GM23338 (cell line): ENCODE measurements at regions not wholly inside any gene's neighbourhood (a gene's known extent, or its start where the extent isn't known, plus 50 kb on each side); places are given as distances from the start of the nearest gene placed in this dataset.

Experiments
- ATAC-seq: fragments of 200-7000 bp; cut with Tn5 transposase; 3 replicates; pipeline ENCODE4 v1.9.1; 2020
- DNase-seq: peaks from one replicate; pipeline ENCODE4 v3.0.0-alpha.2; 2015; ENCODE audit warnings: low spot score
- H2AFZ ChIP-seq: fragments of 200-600 bp; sonication (generic); 2 replicates; pipeline ENCODE4 v1.8.0; 2016; ENCODE audit warnings: antibody characterized with exemption, mild to moderate bottlenecking, moderate library complexity
- H3F3A ChIP-seq: fragments of 200-600 bp; sonication (generic); replicated peaks from 2 replicates; pipeline ENCODE4 v1.8.0; 2017; ENCODE audit warnings: antibody characterized with exemption, mixed run types, low read depth
- H3K27ac ChIP-seq: fragments of 200-600 bp; sonication (generic); 2 replicates; pipeline ENCODE4 v1.6.1; 2016; ENCODE audit warnings: low read depth
- H3K27me3 ChIP-seq: fragments of 200-600 bp; sonication (generic); 2 replicates; pipeline ENCODE4 v1.8.0; 2016; ENCODE audit warnings: mild to moderate bottlenecking, mixed run types, moderate library complexity; ENCODE audit not compliant: insufficient read depth
- H3K36me3 ChIP-seq: fragments of 200-600 bp; sonication (generic); 2 replicates; pipeline ENCODE4 v1.8.0; 2016; ENCODE audit warnings: mild to moderate bottlenecking; ENCODE audit not compliant: insufficient read depth
- H3K4me1 ChIP-seq: fragments of 200-600 bp; sonication (generic); 2 replicates; pipeline ENCODE4 v1.8.0; 2016; ENCODE audit warnings: mild to moderate bottlenecking, moderate library complexity; ENCODE audit not compliant: insufficient read depth
- H3K4me2 ChIP-seq: fragments of 200-600 bp; sonication (generic); 2 replicates; pipeline ENCODE4 v1.7.1; 2017; ENCODE audit warnings: mixed run types
- H3K4me3 ChIP-seq: fragments of 200-600 bp; sonication (generic); 2 replicates; pipeline ENCODE4 v1.6.1; 2016; ENCODE audit warnings: mixed run types
- H3K79me2 ChIP-seq: fragments of 200-600 bp; sonication (generic); replicated peaks from 2 replicates; pipeline ENCODE4 v1.8.0; 2017; ENCODE audit warnings: mild to moderate bottlenecking; ENCODE audit not compliant: insufficient read depth
- H3K9me2 ChIP-seq: fragments of 200-600 bp; sonication (generic); 2 replicates; pipeline ENCODE4 v1.8.0; 2017; ENCODE audit not compliant: insufficient read depth
- H4K20me1 ChIP-seq: fragments of 200-600 bp; sonication (generic); replicated peaks from 2 replicates; pipeline ENCODE4 v1.8.0; 2017; ENCODE audit warnings: mild to moderate bottlenecking; ENCODE audit not compliant: insufficient read depth
- H3K27ac Mint-ChIP-seq: 2 replicates; pipeline ENCODE4 v1.8.0; 2020; ENCODE audit warnings: inconsistent platforms, mild to moderate bottlenecking, moderate library complexity, mixed read lengths
- H3K27me3 Mint-ChIP-seq: 3 replicates; pipeline ENCODE4 v1.8.0; 2022; ENCODE audit warnings: low read depth, mild to moderate bottlenecking, moderate library complexity, mixed read lengths, inconsistent platforms; ENCODE audit not compliant: insufficient read depth, poor library complexity
- H3K36me3 Mint-ChIP-seq: 3 replicates; pipeline ENCODE4 v1.8.0; 2021; ENCODE audit warnings: low read depth, mild to moderate bottlenecking, inconsistent platforms, moderate library complexity, mixed read lengths
- H3K4me1 Mint-ChIP-seq: 3 replicates; pipeline ENCODE4 v1.8.0; 2020; ENCODE audit warnings: mild to moderate bottlenecking, inconsistent platforms, mixed read lengths
- H3K4me3 Mint-ChIP-seq: 3 replicates; pipeline ENCODE4 v1.8.0; 2021; ENCODE audit warnings: moderate library complexity, mild to moderate bottlenecking, inconsistent platforms, mixed read lengths
- H3K9me3 Mint-ChIP-seq: 3 replicates; pipeline ENCODE4 v1.8.0; 2020; ENCODE audit warnings: moderate library complexity, mild to moderate bottlenecking, inconsistent platforms, mixed read lengths
- CREB1 ChIP-seq: fragments of 250-450 bp; sonication (Bioruptor Pico); IDR thresholded peaks from 2 replicates; pipeline ENCODE4 v1.5.0; 2020; ENCODE audit warnings: low read depth, mild to moderate bottlenecking, moderate library complexity
- NANOG ChIP-seq: IDR thresholded peaks from 2 replicates; pipeline ENCODE4 v1.6.1; 2016; ENCODE audit warnings: antibody characterized with exemption, borderline replicate concordance
- STAT1 ChIP-seq: IDR thresholded peaks from one replicate; pipeline ENCODE4 v1.6.1; 2016; ENCODE audit warnings: antibody characterized with exemption; ENCODE audit not compliant: unreplicated experiment
- TF ChIP-seq, protein P1 (sequence below): fragments of 250-450 bp; sonication (Bioruptor Pico); IDR thresholded peaks from 2 replicates; pipeline ENCODE4 v1.5.0; 2020; ENCODE audit warnings: mild to moderate bottlenecking, moderate library complexity
- TF ChIP-seq, protein P2 (sequence below): IDR thresholded peaks from one replicate; pipeline ENCODE4 v1.6.1; 2018; ENCODE audit warnings: antibody characterized with exemption; ENCODE audit not compliant: unreplicated experiment

DNA sequence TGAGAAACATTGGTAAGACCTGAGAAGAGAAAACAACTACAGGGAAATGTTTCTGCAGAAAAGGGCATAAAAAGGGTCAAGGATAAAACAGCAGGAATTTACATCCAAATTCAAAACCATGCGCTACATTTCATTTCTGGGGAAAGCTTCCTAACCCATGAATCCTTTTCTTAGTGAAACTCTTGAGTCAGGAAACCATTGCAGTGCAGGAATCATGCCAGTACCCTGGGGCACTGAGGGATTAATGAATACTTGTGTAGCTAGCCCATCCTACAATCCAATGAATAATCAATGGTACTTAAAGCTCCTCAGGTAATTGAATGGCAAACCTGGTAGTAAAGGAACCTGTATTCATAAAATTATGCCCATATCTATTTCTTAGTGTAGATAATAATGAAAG, 580.5 kb downstream of the TLE1 start:
- H3K4me1 ChIP-seq = peaks cover 29% of the 10 kb centered on the region
- TF ChIP-seq STAT1 (no peak), NANOG (no peak), CREB1 (CRISPR knock-in tag) (no peak)
- TF ChIP-seq, protein P1, sequence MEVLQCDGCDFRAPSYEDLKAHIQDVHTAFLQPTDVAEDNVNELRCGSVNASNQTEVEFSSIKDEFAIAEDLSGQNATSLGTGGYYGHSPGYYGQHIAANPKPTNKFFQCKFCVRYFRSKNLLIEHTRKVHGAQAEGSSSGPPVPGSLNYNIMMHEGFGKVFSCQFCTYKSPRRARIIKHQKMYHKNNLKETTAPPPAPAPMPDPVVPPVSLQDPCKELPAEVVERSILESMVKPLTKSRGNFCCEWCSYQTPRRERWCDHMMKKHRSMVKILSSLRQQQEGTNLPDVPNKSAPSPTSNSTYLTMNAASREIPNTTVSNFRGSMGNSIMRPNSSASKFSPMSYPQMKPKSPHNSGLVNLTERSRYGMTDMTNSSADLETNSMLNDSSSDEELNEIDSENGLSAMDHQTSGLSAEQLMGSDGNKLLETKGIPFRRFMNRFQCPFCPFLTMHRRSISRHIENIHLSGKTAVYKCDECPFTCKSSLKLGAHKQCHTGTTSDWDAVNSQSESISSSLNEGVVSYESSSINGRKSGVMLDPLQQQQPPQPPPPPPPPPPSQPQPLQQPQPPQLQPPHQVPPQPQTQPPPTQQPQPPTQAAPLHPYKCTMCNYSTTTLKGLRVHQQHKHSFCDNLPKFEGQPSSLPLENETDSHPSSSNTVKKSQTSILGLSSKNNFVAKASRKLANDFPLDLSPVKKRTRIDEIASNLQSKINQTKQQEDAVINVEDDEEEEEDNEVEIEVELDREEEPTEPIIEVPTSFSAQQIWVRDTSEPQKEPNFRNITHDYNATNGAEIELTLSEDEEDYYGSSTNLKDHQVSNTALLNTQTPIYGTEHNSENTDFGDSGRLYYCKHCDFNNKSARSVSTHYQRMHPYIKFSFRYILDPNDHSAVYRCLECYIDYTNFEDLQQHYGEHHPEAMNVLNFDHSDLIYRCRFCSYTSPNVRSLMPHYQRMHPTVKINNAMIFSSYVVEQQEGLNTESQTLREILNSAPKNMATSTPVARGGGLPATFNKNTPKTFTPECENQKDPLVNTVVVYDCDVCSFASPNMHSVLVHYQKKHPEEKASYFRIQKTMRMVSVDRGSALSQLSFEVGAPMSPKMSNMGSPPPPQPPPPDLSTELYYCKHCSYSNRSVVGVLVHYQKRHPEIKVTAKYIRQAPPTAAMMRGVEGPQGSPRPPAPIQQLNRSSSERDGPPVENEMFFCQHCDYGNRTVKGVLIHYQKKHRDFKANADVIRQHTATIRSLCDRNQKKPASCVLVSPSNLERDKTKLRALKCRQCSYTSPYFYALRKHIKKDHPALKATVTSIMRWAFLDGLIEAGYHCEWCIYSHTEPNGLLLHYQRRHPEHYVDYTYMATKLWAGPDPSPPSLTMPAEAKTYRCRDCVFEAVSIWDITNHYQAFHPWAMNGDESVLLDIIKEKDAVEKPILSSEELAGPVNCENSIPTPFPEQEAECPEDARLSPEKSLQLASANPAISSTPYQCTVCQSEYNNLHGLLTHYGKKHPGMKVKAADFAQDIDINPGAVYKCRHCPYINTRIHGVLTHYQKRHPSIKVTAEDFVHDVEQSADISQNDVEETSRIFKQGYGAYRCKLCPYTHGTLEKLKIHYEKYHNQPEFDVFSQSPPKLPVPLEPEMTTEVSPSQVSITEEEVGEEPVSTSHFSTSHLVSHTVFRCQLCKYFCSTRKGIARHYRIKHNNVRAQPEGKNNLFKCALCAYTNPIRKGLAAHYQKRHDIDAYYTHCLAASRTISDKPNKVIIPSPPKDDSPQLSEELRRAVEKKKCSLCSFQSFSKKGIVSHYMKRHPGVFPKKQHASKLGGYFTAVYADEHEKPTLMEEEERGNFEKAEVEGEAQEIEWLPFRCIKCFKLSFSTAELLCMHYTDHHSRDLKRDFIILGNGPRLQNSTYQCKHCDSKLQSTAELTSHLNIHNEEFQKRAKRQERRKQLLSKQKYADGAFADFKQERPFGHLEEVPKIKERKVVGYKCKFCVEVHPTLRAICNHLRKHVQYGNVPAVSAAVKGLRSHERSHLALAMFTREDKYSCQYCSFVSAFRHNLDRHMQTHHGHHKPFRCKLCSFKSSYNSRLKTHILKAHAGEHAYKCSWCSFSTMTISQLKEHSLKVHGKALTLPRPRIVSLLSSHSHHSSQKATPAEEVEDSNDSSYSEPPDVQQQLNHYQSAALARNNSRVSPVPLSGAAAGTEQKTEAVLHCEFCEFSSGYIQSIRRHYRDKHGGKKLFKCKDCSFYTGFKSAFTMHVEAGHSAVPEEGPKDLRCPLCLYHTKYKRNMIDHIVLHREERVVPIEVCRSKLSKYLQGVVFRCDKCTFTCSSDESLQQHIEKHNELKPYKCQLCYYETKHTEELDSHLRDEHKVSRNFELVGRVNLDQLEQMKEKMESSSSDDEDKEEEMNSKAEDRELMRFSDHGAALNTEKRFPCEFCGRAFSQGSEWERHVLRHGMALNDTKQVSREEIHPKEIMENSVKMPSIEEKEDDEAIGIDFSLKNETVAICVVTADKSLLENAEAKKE (CRISPR knock-in tag) = no peak
- TF ChIP-seq, protein P2, sequence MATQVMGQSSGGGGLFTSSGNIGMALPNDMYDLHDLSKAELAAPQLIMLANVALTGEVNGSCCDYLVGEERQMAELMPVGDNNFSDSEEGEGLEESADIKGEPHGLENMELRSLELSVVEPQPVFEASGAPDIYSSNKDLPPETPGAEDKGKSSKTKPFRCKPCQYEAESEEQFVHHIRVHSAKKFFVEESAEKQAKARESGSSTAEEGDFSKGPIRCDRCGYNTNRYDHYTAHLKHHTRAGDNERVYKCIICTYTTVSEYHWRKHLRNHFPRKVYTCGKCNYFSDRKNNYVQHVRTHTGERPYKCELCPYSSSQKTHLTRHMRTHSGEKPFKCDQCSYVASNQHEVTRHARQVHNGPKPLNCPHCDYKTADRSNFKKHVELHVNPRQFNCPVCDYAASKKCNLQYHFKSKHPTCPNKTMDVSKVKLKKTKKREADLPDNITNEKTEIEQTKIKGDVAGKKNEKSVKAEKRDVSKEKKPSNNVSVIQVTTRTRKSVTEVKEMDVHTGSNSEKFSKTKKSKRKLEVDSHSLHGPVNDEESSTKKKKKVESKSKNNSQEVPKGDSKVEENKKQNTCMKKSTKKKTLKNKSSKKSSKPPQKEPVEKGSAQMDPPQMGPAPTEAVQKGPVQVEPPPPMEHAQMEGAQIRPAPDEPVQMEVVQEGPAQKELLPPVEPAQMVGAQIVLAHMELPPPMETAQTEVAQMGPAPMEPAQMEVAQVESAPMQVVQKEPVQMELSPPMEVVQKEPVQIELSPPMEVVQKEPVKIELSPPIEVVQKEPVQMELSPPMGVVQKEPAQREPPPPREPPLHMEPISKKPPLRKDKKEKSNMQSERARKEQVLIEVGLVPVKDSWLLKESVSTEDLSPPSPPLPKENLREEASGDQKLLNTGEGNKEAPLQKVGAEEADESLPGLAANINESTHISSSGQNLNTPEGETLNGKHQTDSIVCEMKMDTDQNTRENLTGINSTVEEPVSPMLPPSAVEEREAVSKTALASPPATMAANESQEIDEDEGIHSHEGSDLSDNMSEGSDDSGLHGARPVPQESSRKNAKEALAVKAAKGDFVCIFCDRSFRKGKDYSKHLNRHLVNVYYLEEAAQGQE = no peak
- H3K27ac ChIP-seq = no peak overlapping the region
- no peak for ATAC-seq
- no peaks in the 10 kb centered on the region for H3K79me2 ChIP-seq
- Mint-ChIP-seq H3K4me3 (no peak overlapping the region), H3K36me3 (no peaks in the 10 kb centered on the region), H3K27ac (no peak overlapping the region), H3K9me3 (no peaks in the 10 kb centered on the region; the same call in 2 of the 3 replicates), H3K4me1 (peaks cover 33% of the 10 kb centered on the region), H3K27me3 (no peaks in the 10 kb centered on the region)
- H3F3A ChIP-seq = no peaks in the 10 kb centered on the region
- no peak overlapping the region for H3K4me2 ChIP-seq
- H3K36me3 ChIP-seq = no peaks in the 10 kb centered on the region
- no peak for DNase-seq
- H3K27me3 ChIP-seq = no peaks in the 10 kb centered on the region
- H3K4me3 ChIP-seq = no peak overlapping the region
- no peaks in the 10 kb centered on the region for H3K9me2 ChIP-seq
- H4K20me1 ChIP-seq = no peaks in the 10 kb centered on the region
- H2AFZ ChIP-seq = peak overlapping the region; percentile 66; the same call in 1 of the 2 replicates
